NCI-H82 treated with DMSO at 0.1 percent for 48 hours (cell line): ENCODE measurements at regions not wholly inside any gene's neighbourhood (a gene's known extent, or its start where the extent isn't known, plus 50 kb on each side); places are given as distances from the start of the nearest gene placed in this dataset.

ENCODE experiments used
- DNase-seq: peaks from one replicate; lab custom pipeline; 2025; ENCODE audit not compliant: unreplicated experiment; lab: John Stamatoyannopoulos, UW

DNA sequence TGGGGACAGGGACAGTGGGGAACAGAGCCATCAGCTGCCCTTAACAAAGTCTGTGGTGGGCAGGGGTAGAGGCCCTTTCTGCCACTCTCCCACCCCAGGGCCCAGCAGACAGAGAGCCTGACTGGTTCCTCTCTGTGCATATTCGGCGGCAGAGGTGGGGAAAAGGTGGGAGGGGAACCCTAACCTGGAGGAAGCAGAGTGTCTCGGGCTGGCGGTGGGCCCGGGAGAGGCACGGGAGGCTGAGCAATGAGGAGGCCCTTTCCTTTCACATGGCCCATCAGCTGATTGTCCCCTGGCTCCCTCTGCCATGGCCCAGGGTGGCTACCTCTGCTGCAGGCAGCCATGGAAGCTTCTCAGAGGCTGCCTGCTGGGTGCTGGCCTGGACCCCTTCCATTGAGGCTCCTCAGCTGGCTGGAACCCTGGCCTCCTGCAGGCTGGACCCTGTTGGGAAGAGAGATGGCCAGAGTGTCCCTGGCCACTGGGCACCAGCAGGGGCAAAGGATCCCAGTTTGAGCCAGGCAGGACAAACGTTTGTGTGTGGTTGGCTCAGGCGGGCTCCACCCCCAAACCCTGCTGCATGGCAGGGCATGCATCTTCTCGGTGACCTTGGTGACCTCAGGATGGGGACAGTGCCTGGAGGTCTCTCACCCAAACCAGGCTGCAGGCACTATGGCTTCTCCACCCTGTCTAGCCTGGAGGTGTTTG, 202.8 kb upstream of the ZNF536 start:
- DNase-seq: no peak

DNA sequence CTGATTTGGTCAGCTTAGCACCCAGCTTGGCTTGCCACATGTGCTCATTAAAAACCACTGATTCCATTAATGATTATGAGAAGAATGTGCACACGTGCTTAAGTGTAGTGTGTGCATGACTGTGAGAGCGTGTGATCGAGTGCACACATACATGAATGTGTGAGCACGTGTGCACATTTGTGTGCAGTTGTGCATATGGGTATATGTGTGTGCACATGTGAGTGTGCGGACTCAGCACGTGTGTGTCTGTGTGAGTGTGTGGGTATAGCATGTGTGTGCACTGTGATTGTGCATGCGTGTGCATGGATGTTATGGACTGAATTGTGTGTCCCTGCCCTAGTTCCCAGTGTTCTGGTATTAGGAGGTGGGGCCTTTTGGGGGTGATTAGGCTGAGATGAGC, 202.1 kb upstream of the ZNF536 start:
- no peak for DNase-seq

GRCh38 chr19:30170495-30171137, 201.6 kb upstream of the ZNF536 start:
- DNase-seq: no peak

DNA sequence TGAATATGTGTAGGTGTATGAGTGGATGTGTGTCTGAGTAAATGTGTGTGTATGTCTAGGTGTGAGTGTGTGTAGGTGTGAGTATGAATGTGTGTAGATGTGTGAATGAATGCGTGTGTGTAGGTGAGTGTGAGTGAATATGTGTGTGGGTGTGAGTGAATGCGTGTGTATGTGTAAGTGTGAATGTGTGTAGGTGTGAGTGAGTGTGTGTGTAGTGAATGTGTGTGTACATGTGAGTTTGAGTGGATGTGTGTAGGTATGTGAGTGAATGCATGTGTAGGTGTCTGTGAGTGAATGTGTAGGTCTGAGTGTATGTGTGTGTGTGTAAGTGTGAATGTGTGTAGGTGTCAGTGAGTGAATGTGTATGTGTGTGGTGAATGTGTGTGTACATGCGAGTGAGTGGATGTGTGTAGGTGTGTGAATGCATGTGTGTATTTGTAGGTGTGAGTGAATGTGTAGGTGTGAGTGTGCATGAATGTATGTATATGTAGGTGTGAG, 201.0 kb upstream of the ZNF536 start:
- no peak for DNase-seq

DNA sequence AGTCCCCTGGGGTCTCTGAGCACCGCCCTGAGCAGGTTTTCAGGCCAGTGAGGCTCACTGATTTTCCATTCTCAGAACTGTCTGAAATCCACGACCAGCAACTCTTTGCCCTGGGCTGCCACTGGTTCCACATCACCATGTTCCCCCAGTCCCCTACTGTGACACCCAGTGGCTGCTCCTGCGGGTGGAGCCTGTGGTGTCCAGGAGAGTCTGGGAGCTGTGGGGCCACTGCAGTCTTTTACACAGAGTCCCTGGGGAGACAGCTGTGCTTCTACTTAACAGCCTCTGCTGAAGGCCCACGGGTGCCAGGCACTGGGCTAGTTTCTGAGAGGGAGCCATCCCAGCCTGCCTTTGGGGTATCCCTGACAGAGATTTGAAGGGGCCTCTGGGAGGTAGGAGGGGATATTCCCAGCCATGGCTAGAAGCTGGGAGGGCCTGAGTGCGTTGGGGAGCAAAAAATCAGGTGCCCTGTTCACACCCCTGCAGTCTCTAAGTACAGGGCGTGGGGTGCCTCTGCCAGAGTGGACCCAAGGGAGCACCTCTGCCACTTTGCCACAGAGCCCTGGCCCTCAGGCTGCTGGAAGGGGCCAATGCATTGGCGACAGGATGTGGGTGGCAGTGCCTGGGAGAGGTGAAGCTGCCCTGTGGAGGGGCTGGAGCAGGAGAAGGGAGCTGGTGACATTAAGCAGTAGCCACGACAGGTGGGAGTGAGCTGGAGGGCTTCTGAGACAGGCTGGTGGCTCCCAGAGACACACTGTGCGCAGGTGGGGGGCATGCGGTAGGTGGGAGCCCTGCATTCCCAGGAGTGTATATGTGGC, 200.2 kb upstream of the ZNF536 start:
- no peak for DNase-seq

DNA sequence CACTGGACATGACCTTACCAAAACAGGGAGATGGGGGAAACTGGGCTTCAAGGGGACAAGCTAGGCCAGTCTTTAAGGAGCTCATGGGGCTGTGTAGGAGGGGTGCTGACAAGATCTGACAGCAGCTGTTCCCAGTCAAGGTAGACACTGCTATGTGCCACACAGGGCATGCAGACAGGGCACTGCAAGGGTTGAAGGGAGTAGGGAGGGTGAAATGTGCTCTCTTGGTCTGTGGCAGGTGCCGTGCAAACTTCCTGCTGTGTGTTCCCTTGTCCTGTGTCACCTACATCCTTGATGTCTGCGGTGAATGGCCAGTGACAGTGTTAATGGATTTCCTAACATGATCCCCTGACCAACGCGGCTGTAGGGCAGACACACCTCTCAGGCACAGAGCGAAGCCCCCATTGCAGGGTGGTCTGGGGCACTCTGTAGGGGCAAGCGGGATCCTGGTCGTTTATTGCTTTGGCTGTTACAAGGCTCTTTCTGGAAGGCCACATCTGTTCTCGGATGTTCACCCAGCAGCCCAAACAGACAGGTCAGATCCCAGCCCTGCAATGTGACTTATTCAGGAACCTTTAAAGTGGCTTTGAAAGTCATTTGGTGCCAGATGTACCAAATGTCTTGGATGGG, 199.5 kb upstream of the ZNF536 start:
- DNase-seq: no peak

GRCh38 chr19:30173593-30174356, 198.4 kb upstream of the ZNF536 start:
- no peak for DNase-seq

DNA sequence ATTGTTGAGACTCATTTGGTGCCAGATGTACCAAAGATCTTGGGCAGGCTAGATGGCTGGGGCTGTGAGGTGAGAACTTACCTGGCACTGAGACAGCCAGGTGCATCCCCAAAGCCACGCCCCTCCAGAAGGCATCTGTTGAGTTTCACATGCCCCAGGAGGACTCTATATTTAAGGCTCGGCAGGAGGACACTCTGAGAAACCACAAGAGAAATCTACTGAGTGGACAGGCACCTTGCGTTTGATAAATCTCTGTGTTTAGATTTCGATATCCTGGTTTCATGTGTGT, 197.9 kb upstream of the ZNF536 start:
- DNase-seq: no peak

GRCh38 chr19:30174791-30175190, 197.4 kb upstream of the ZNF536 start:
- DNase-seq: no peak

DNA sequence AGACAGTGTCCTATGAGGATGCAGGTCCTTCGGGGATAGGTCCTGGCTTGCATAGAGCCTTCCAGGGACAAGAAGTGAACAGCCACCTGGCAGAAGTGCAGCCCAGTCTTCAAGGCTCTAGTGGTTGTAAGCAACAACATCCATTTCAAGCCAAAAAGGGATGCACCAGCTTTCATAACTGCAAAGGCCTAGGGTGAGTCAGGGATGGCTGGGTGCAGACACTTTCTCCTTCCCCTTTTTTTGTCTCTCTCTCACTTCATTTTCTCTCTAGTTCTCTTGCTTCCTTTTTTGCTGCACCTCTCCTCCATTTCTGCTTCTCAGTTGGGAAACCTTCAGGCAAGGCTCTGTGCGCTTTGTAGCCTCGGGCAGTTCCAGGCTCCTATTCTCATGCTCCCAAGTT, 196.2 kb upstream of the ZNF536 start:
- DNase-seq: no peak

DNA sequence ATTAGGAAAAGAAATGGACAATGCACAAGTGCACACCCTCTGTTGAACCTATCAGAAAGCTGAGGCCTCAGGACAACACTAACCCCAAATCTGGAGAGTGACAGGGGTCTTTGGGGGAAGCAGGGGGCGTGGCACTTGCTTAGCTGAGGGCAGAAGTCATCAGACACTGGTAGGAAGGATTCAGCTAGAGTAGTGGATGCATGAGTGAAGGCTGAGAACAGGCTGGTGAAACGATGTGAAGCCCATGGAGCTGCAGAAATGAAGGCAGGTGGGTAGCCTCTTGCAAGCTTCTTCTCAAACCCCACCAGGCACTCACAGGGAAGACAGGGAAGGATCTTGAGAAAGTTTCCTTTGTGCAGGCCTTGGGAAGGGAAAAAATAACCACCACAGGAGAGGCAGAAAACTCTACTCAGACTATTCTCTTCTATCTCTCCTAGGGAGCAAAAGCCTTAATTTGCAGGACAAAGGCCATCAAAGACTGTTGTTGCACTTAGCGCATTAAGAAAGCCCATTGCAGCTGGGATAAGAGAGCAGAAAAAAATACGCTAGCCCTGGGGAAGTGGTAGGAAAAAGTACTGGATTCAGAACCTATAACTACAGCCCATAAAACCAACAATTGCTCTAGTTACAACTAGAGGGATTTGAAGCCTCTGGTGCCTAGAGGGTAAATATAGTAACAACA, 193.3 kb upstream of the ZNF536 start:
- DNase-seq: no peak

DNA sequence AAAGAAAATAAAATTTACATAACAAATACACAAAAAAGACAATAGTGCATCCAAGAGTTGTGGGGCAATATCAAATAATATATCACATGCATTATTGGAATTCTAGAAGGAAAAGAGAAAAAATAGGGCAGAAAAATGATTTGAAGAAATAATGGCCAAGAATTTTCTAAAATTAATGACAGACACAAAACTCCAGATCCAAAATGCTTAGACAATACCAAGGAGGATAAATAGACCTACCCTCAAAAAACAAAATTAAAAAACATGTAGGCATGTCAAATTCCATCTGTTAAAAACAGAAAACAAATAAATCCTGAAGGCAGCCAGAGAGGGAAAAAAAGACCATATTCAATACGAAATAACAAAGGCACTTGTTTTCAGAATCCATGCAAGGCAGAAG, 191.5 kb upstream of the ZNF536 start:
- DNase-seq: no peak

GRCh38 chr19:30183807-30184490, 188.2 kb upstream of the ZNF536 start:
- DNase-seq: no peak

- DNase-seq: no peak
Measured at GRCh38 chr19:30202060-30202600, 170.1 kb upstream of the ZNF536 start.

DNA sequence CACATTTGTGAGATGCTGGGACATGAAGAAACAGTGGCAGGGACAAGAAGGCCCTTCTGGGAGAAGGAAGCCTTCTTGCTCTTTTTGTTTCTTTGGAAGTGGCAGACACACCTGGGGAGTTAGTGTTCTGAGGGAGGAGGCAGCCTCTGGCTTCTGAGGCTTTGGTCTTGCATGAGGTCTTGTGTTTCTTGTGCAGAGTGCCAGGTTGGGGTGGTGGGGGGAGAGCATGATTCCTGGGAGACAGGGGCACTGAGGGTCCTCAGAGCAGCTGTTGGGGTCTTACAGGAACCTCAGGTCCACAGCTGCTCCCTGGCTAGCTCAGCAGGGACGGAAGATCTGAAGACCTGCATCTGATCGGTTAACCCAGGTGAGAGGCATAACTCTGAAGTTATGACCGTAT, 167.5 kb upstream of the ZNF536 start:
- DNase-seq: no peak

- no peak for DNase-seq
Measured at GRCh38 chr19:30206187-30206586, 166.0 kb upstream of the ZNF536 start.

DNA sequence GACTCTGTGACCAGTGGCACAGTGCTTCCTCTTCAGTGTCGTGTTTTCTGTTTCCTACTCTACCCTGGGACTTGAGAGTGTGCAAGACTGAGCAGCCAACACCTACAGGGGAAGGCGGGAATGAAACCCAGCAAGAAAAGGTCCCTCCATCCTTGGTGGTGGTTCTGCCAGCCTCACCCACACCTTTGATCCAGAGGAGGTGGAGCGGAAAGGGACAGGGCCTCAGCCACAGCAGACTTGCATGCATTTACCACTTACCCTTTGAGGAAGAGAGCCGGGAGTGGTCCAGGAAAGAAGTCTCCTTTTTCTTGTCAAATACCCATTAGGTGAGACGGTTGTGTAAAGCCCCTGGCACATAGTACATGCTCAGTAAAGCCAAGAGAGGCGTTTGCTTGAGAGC, 164.8 kb upstream of the ZNF536 start:
- no peak for DNase-seq

DNA sequence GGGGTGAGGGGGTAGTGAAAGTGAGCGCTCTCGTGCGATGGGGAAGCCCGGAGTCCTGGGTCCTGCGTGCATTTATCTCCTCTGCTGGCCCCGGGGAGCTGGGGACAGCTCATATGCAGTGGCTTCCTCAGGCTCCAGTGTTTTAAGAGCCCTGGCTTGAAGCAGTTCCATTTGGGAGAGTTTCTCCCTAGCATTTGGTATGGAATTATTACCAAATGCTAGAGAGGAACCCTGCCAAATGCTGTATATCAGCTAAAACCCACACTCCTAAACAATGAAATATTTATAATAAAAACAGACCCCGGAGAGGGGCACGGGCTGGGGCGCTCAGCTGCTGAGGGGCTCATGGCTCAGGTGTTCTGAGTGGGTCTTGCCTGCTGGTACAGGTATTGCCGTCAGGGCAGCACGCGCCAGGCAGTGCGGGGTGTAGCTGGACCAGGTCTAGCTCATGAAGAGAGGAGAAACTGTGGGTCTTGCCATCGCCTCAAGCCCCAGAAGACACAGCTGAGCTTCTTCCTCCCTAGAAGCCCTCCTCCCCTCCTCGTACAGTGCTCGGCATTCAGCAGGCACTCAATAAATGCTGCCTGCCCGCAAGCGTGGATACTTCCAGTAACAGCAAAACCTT, 163.6 kb upstream of the ZNF536 start:
- no peak for DNase-seq
